Choroid plexus epithelial cell (primary cell): ENCODE measurements at regions not wholly inside any gene's neighbourhood (a gene's known extent, or its start where the extent isn't known, plus 50 kb on each side); places are given as distances from the start of the nearest gene placed in this dataset.

Experiments
- DNase-seq: peaks from one replicate; pipeline ENCODE4 v3.0.0-alpha.2; 2010; ENCODE audit warnings: low read depth
- H3K4me3 ChIP-seq: 2 replicates; pipeline ENCODE4 v1.5.1; 2011; ENCODE audit warnings: low read depth, mild to moderate bottlenecking, control low read depth, low read length, moderate library complexity
- TF ChIP-seq, protein P1 (sequence below): conservative IDR thresholded peaks from 2 replicates; pipeline ENCODE4 v1.5.1; 2011; ENCODE audit warnings: low read depth, mild to moderate bottlenecking, control low read depth, inconsistent platforms, low read length, moderate library complexity

DNA sequence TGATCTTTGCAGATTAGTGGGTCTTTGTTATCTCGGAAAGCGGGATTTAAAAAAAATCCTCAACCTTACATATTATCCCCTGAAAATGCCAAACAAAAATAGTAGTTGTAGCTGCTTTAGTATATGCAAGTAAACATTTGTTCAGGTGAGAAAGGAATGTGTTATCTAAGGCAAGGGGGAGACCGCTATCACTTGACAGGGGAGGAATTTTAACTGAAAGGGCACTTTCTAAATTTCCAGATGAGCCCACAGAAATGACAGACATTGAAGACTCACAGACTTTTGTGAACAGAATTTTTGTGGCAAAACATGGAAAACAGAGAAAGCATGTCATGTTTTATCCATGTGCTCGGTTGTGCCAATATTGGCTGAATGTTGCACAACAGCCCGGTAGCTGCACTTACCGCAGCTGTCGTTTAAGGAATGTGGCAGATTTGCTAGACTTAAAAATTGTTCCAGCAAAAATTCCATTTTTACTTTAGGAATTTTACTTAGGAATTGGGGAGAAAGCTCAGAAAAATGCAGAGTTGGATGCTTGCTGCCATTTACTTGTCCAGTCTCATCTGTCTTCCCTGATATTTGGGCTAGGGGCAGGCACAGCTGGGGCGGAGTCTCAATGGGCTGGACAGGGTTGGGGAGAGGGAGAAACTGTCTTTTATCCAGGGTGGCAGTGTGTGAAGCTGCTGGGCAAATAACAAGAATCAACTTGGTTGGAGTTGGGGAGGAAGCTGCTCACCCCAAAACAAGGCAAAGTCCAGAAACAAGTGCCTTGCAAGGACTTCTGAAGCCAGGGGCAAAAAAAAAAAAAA is 94.6 kb upstream of the RPS6KA3 start:
- H3K4me3 ChIP-seq = no peak overlapping the region
- TF ChIP-seq, protein P1, sequence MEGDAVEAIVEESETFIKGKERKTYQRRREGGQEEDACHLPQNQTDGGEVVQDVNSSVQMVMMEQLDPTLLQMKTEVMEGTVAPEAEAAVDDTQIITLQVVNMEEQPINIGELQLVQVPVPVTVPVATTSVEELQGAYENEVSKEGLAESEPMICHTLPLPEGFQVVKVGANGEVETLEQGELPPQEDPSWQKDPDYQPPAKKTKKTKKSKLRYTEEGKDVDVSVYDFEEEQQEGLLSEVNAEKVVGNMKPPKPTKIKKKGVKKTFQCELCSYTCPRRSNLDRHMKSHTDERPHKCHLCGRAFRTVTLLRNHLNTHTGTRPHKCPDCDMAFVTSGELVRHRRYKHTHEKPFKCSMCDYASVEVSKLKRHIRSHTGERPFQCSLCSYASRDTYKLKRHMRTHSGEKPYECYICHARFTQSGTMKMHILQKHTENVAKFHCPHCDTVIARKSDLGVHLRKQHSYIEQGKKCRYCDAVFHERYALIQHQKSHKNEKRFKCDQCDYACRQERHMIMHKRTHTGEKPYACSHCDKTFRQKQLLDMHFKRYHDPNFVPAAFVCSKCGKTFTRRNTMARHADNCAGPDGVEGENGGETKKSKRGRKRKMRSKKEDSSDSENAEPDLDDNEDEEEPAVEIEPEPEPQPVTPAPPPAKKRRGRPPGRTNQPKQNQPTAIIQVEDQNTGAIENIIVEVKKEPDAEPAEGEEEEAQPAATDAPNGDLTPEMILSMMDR = no peak
- peak; percentile 72 for DNase-seq

DNA sequence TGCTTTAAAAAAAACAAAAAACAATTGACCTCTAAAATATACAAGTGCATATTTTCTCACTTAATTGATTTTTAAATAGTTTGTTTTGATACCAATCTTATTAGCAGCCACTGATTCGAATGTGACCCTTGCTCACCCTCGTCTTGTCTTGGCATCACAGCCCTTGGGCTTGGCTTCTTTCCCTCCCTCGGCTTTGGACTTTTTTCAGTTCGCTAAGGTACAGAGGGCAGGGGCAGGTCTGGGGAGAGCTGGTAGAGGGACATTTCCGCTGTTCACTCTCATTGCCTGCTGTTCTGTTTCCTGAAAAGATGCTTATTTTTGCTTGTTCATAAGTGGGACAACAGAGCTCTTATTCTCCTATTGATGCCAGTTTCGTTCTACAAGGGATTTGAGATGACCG is 88.5 kb upstream of the RPS6KA3 start:
- TF ChIP-seq, protein P1 = no peak
- no peak overlapping the region for H3K4me3 ChIP-seq
- no peak for DNase-seq

DNA sequence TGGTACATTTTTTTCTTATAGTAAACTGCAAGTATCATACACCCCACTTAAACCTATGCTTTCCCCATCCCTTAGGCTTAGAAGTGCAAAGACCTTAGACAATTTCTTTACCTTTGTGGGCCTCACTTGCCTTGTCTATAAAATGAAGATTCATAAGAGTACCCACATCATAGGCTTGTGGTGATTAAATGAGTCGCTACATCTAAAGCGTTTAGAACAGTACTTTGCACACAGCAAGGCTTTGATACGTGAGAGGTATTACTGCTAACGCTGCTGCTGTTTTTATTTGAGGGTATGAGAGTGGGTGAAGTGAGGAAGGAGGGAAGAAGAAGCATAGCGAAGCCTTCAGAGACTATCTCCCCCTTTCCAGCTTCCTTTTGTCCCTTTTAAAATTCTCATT is 87.8 kb upstream of the RPS6KA3 start:
- no peak for DNase-seq
- no peak overlapping the region for H3K4me3 ChIP-seq
- TF ChIP-seq, protein P1 = no peak

DNA sequence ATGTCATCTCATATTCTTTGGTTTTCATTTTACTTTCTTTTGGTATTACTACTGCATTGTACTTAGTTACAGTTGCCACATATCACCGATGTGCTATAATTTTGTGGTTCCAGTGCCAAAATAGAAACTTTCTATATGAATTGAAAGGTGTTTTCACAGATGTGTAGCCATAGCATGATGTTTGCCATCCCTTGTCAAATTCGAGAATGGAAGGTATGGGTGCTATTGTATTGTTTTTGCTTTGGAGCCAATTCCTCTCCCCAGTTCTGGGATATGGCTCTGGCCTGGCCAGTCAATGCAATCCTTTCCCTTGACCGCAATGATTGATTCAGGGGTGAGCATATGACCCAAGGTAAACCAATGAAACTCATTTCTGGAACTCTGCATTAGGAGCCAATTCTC is 86.2 kb upstream of the RPS6KA3 start:
- no peak for DNase-seq
- no peak overlapping the region for H3K4me3 ChIP-seq
- TF ChIP-seq, protein P1 = no peak

DNA sequence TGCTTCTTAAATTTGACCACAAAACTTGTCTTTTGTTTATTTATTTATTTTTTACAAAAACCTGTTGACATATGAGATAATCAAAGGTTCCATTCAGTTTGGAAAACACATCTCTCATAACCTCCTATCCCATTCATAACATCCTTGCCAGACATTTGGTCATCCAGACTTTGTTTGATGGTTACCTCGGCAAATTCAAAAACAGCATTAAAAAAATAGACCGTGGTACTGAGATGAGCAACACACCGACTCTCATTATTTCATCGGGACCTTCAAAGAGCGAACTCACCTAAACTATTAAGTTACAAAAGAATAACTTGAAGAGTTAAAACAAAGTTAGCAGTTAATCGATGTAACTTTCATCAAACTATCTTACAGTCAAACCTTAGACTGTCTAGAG is 85.8 kb upstream of the RPS6KA3 start:
- no peak for DNase-seq
- H3K4me3 ChIP-seq = no peak overlapping the region
- TF ChIP-seq, protein P1 = no peak

DNA sequence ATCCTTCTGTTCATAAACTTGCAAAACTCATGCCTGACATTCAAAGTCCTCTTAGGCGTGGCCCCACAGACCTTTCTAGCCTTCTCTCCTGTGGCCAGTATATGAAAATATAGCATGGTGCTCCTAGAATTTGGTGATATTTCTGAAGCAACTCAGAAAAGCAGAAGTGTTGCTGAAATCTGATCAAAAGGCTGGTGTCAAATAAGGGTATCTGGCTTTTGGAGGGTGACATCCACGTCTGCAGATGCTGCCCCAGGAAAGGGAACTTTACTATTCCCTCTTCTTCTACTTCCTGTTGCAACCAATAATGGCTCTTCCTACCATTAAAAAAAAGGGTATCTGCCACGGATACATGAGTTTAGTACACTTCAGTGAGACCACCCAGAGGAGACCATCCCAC is 83.9 kb upstream of the RPS6KA3 start:
- TF ChIP-seq, protein P1 = no peak
- no peak for DNase-seq
- H3K4me3 ChIP-seq = no peak overlapping the region

DNA sequence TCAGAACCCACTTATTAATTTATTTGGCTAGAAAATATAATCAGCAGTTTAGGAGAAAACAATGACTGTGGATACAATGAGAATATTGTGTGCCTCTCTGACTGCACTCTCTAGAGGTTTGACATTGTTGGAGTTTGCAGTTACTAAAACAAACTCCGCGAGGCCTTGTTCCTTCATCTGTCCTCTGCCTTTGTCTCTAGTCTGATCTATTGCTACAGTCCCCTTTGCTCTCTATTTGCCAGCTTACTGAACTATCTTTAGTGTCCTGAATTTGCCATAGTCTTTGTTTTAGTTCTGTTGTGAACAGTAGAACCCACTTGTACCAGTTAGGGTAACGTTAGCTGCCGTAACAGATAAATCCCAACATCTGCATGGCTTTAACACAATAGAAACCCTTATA is 81.4 kb upstream of the RPS6KA3 start:
- H3K4me3 ChIP-seq = no peak overlapping the region
- TF ChIP-seq, protein P1 = no peak
- no peak for DNase-seq
